ENCODE measurements at regions not wholly inside any gene's neighbourhood (a gene's known extent, or its start where the extent isn't known, plus 50 kb on each side); places are given as distances from the start of the nearest gene placed in this dataset.

DNA sequence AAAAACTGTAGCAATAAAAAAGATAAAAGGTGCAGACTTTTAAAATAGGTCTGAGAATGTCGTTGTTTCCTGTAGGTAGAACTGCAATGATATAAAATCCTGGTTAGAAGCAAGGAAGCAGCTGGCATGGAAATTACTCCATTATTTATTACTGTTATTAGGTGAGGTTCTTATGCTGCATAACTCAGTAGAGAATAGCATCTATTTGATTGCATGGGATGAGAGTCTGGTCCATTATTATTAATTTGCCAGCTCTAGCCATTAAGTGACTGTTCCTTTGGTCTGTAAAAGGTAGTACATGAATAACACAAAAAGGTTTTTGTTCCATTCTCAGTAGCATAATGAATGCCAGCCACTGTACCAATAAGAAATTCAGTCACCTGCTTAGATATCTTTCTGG lies 358.6 kb downstream of the RBM43 start:
- TF ChIP-seq, protein P1, sequence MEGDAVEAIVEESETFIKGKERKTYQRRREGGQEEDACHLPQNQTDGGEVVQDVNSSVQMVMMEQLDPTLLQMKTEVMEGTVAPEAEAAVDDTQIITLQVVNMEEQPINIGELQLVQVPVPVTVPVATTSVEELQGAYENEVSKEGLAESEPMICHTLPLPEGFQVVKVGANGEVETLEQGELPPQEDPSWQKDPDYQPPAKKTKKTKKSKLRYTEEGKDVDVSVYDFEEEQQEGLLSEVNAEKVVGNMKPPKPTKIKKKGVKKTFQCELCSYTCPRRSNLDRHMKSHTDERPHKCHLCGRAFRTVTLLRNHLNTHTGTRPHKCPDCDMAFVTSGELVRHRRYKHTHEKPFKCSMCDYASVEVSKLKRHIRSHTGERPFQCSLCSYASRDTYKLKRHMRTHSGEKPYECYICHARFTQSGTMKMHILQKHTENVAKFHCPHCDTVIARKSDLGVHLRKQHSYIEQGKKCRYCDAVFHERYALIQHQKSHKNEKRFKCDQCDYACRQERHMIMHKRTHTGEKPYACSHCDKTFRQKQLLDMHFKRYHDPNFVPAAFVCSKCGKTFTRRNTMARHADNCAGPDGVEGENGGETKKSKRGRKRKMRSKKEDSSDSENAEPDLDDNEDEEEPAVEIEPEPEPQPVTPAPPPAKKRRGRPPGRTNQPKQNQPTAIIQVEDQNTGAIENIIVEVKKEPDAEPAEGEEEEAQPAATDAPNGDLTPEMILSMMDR (conservative IDR thresholded peaks at IDR 0.05): no peak
- no peak for TF ChIP-seq EZH2 (IDR thresholded peaks at IDR 0.05; ENCODE audit: low read depth)

All from PC-9 (cell line).